Trophoblast cell (in vitro differentiated cells and primary cell): ENCODE measurements at regions not wholly inside any gene's neighbourhood (a gene's known extent, or its start where the extent isn't known, plus 50 kb on each side); places are given as distances from the start of the nearest gene placed in this dataset.

Experiments
- DNase-seq, 2 donors: peaks; one replicate each; pipeline ENCODE4 v3.0.0-alpha.2; 2016
- H2AFZ ChIP-seq: 2 replicates; pipeline ENCODE4 v1.6.1; 2013; ENCODE audit warnings: low read length, moderate library complexity, mild to moderate bottlenecking; ENCODE audit not compliant: insufficient read depth, poor library complexity
- H2AK5ac ChIP-seq: 2 replicates; pipeline ENCODE4 v1.6.1; 2013; ENCODE audit warnings: mild to moderate bottlenecking, low read length
- H2BK120ac ChIP-seq: 2 replicates; pipeline ENCODE4 v1.6.1; 2013; ENCODE audit warnings: low read length, mild to moderate bottlenecking, moderate library complexity; ENCODE audit not compliant: insufficient read depth, poor library complexity
- H2BK12ac ChIP-seq: 2 replicates; pipeline ENCODE4 v1.6.1; 2013; ENCODE audit warnings: mild to moderate bottlenecking, low read length, moderate library complexity
- H2BK5ac ChIP-seq: 2 replicates; pipeline ENCODE4 v1.6.1; 2013; ENCODE audit warnings: low read length, low read depth, moderate library complexity, mild to moderate bottlenecking; ENCODE audit not compliant: poor library complexity
- H3K14ac ChIP-seq: 2 replicates; pipeline ENCODE4 v1.6.1; 2013; ENCODE audit warnings: mild to moderate bottlenecking, low read length
- H3K18ac ChIP-seq: 2 replicates; pipeline ENCODE4 v1.6.1; 2013; ENCODE audit warnings: mild to moderate bottlenecking, low read length
- H3K23ac ChIP-seq: 2 replicates; pipeline ENCODE4 v1.6.1; 2013; ENCODE audit warnings: low read length
- H3K27ac ChIP-seq: 2 replicates; pipeline ENCODE4 v1.5.1; 2013; ENCODE audit warnings: low read depth, mild to moderate bottlenecking, inconsistent platforms, low read length, moderate library complexity
- H3K27me3 ChIP-seq: 2 replicates; pipeline ENCODE4 v1.6.1; 2013; ENCODE audit warnings: inconsistent platforms, mild to moderate bottlenecking, low read length, moderate library complexity; ENCODE audit not compliant: insufficient read depth
- H3K36me3 ChIP-seq, 2 experiments: 1 replicate in 1 of 2; 2 replicates in 1 of 2; pipeline ENCODE4 v1.6.1; 2013; ENCODE audit warnings: low read length in 2 of 2, mild to moderate bottlenecking in 2 of 2, moderate library complexity in 1 of 2; ENCODE audit not compliant: insufficient read depth in 2 of 2, control insufficient read depth in 1 of 2
- H3K4ac ChIP-seq: 2 replicates; pipeline ENCODE4 v1.6.1; 2013; ENCODE audit warnings: low read depth, mild to moderate bottlenecking, low read length, moderate library complexity
- H3K4me1 ChIP-seq, 2 experiments: 1 replicate in 1 of 2; 2 replicates in 1 of 2; pipeline ENCODE4 v1.6.1; 2013; ENCODE audit warnings: low read length in 2 of 2, mild to moderate bottlenecking in 2 of 2, moderate library complexity in 1 of 2; ENCODE audit not compliant: insufficient read depth in 2 of 2, control insufficient read depth in 1 of 2
- H3K4me2 ChIP-seq: 2 replicates; pipeline ENCODE4 v1.6.1; 2013; ENCODE audit warnings: inconsistent platforms, mild to moderate bottlenecking, low read length, moderate library complexity
- H3K4me3 ChIP-seq: 2 replicates; pipeline ENCODE4 v1.5.1; 2013; ENCODE audit warnings: mild to moderate bottlenecking, low read depth, low read length, inconsistent platforms
- H3K79me1 ChIP-seq: one replicate; pipeline ENCODE4 v1.6.1; 2013; ENCODE audit warnings: low read length
- H3K79me2 ChIP-seq: 2 replicates; pipeline ENCODE4 v1.6.1; 2013; ENCODE audit warnings: low read length, mild to moderate bottlenecking; ENCODE audit not compliant: control insufficient read depth, insufficient read depth, poor library complexity
- H3K9ac ChIP-seq: 2 replicates; pipeline ENCODE4 v1.6.1; 2013; ENCODE audit warnings: mild to moderate bottlenecking, low read length
- H3K9me3 ChIP-seq: 2 replicates; pipeline ENCODE4 v1.6.1; 2013; ENCODE audit warnings: low read depth, mild to moderate bottlenecking, control low read depth, inconsistent platforms, low read length; ENCODE audit not compliant: insufficient read depth
- H4K12ac ChIP-seq: 2 replicates; pipeline ENCODE4 v1.6.1; 2013; ENCODE audit warnings: low read depth, mild to moderate bottlenecking, low read length, moderate library complexity
- H4K8ac ChIP-seq: 2 replicates; pipeline ENCODE4 v1.6.1; 2013; ENCODE audit warnings: low read depth, mild to moderate bottlenecking, low read length, moderate library complexity
- H4K91ac ChIP-seq: one replicate; pipeline ENCODE4 v1.6.1; 2013; ENCODE audit warnings: low read depth, mild to moderate bottlenecking, low read length, moderate library complexity
- WGBS: extraction: QIAGEN DNeasy Blood & Tissue Kit; methylation state at CpG from one replicate; pipeline ENCODE4 v1.1.7; 2013; ENCODE audit warnings: missing lambda C conversion rate; ENCODE audit not compliant: insufficient read length, insufficient coverage; ENCODE audit errors: extremely low coverage; 5-methylcytosine and 5-hydroxymethylcytosine counted together

- Histone ChIP-seq H3K4me2 (no peak overlapping the region), H3K79me2 (no peaks in the 10 kb centered on the region), H3K4me3 (no peak overlapping the region), H3K36me3 (no peaks in the 10 kb centered on the region), H3K9ac (peak overlapping the region; percentile 56), H3K18ac (no peak overlapping the region), H3K27ac (no peak overlapping the region), H3K79me1 (peaks cover 2% of the 10 kb centered on the region), H4K12ac (no peak overlapping the region), H4K91ac (no peak overlapping the region), H3K14ac (no peak overlapping the region), H2AK5ac (no peak overlapping the region), H3K23ac (no peak overlapping the region), H2AFZ (no peak overlapping the region), H2BK5ac (no peak overlapping the region), H3K27me3 (no peaks in the 10 kb centered on the region), H3K9me3 (peaks cover 2% of the 10 kb centered on the region), H3K4me1 (peaks cover 10 to 12% of the 10 kb centered on the region in 2 experiments), H2BK120ac (no peak overlapping the region), H3K4ac (no peak overlapping the region), H4K8ac (no peak overlapping the region), H2BK12ac (no peak overlapping the region)
- DNase-seq = no peak
- WGBS = no CpG with 5 or more reads among the region's 2 CpGs
Observed at GRCh38 chr3:159917141-159917540, 71.5 kb upstream of the IL12A start.

GRCh38 chr3:159919873-159920272 is 68.8 kb upstream of the IL12A start:
- H3K4me2 ChIP-seq = no peak overlapping the region
- no peak overlapping the region for H3K4ac ChIP-seq
- peaks cover 2% of the 10 kb centered on the region for H3K9me3 ChIP-seq
- no peak overlapping the region for H2AFZ ChIP-seq
- no peak overlapping the region for H3K27ac ChIP-seq
- H3K27me3 ChIP-seq = no peaks in the 10 kb centered on the region
- no peak overlapping the region for H2AK5ac ChIP-seq
- H3K36me3 ChIP-seq = no peaks in the 10 kb centered on the region
- H4K8ac ChIP-seq = no peak overlapping the region
- peaks cover 2% of the 10 kb centered on the region for H3K79me1 ChIP-seq
- no peak overlapping the region for H3K23ac ChIP-seq
- H3K14ac ChIP-seq = no peak overlapping the region
- H3K18ac ChIP-seq = no peak overlapping the region
- no peak overlapping the region for H4K91ac ChIP-seq
- no peak overlapping the region for H4K12ac ChIP-seq
- H3K4me3 ChIP-seq = no peak overlapping the region
- no peaks in the 10 kb centered on the region for H3K79me2 ChIP-seq
- DNase-seq = no peak
- no peak overlapping the region for H2BK5ac ChIP-seq
- H3K4me1 ChIP-seq = no peaks in the 10 kb centered on the region
- no peak overlapping the region for H3K9ac ChIP-seq
- H2BK12ac ChIP-seq = no peak overlapping the region
- H2BK120ac ChIP-seq = no peak overlapping the region
- WGBS = no CpG with 5 or more reads among the region's 1 CpG

- Histone ChIP-seq H2BK5ac (no peak overlapping the region), H3K4ac (no peak overlapping the region), H3K14ac (no peak overlapping the region), H3K27ac (no peak overlapping the region), H3K9ac (no peak overlapping the region), H4K8ac (no peak overlapping the region), H2AFZ (no peak overlapping the region), H4K12ac (no peak overlapping the region), H3K4me1 (no peaks in the 10 kb centered on the region), H3K18ac (no peak overlapping the region), H4K91ac (no peak overlapping the region), H3K79me2 (no peaks in the 10 kb centered on the region), H3K79me1 (no peaks in the 10 kb centered on the region), H3K4me2 (no peak overlapping the region), H3K4me3 (no peak overlapping the region), H2BK12ac (no peak overlapping the region), H3K27me3 (no peaks in the 10 kb centered on the region), H3K23ac (no peak overlapping the region), H2AK5ac (no peak overlapping the region), H3K9me3 (no peaks in the 10 kb centered on the region), H2BK120ac (no peak overlapping the region), H3K36me3 (no peaks in the 10 kb centered on the region)
- DNase-seq = no peak
- no CpG with 5 or more reads among the region's 4 CpGs for WGBS
Observed at GRCh38 chr3:159922193-159922840, 66.3 kb upstream of the IL12A start.

- no peak overlapping the region for H3K27ac ChIP-seq
- H3K36me3 ChIP-seq = no peaks in the 10 kb centered on the region
- no peak overlapping the region for H3K4me2 ChIP-seq
- H4K12ac ChIP-seq = no peak overlapping the region
- DNase-seq = no peak
- H4K91ac ChIP-seq = no peak overlapping the region
- no peak overlapping the region for H2AK5ac ChIP-seq
- H3K79me1 ChIP-seq = peaks cover 3% of the 10 kb centered on the region
- no peak overlapping the region for H3K4ac ChIP-seq
- H3K9me3 ChIP-seq = no peaks in the 10 kb centered on the region
- no peak overlapping the region for H2BK5ac ChIP-seq
- H3K4me3 ChIP-seq = no peak overlapping the region
- no peaks in the 10 kb centered on the region for H3K27me3 ChIP-seq
- no peak overlapping the region for H2BK120ac ChIP-seq
- no peak overlapping the region for H2AFZ ChIP-seq
- no peak overlapping the region for H3K9ac ChIP-seq
- no peak overlapping the region for H3K18ac ChIP-seq
- no peak overlapping the region for H3K14ac ChIP-seq
- H3K79me2 ChIP-seq = no peaks in the 10 kb centered on the region
- no peak overlapping the region for H4K8ac ChIP-seq
- peaks cover 5 to 6% of the 10 kb centered on the region in 2 experiments for H3K4me1 ChIP-seq
- H2BK12ac ChIP-seq = no peak overlapping the region
- no CpG with 5 or more reads among the region's 4 CpGs for WGBS
- no peak overlapping the region for H3K23ac ChIP-seq
Observed at GRCh38 chr3:159922861-159923312, 65.7 kb upstream of the IL12A start.
